ENCODE measurements at regions not wholly inside any gene's neighbourhood (a gene's known extent, or its start where the extent isn't known, plus 50 kb on each side); places are given as distances from the start of the nearest gene placed in this dataset.
A peak's percentile ranks its signal among the peaks of the same experiment; 100 is the strongest.
"Not testable (repeated sequence)": the region's sequence is repeated elsewhere in the genome, so short reads cannot be mapped to it uniquely, and the experiment has no call there.

DNA sequence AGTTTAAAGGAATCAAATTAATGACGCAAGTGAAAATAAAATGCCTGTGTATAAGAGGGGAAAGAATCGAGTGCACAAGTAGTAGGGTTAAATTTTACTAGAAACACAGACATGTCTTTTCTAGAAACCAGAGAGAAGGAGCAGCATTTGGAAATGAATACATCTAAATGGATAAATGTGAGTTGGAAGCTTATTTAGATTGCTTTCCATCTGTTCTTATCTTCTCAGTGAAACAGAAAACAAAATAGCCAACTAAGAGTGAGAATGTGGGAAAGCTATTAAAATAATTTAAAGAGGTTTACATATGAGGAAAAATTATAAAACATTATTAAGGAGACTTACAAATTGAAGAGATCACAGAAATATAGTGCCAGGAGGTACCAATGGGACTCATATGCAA is 1818.9 kb upstream of the FLRT2 start:
- no peaks in the 10 kb centered on the region for H3K27me3 ChIP-seq (ENCODE audit: control insufficient read depth, insufficient read depth, low read length)
- no peak overlapping the region for H3K4me3 ChIP-seq (ENCODE audit: low read length)
- WGBS (ENCODE audit: insufficient coverage, low lambda C conversion rate), result 92% methylated on average over 2 of the region's 2 CpGs

GRCh38 chr14:83712418-83713129 is 1817.4 kb upstream of the FLRT2 start:
- Histone ChIP-seq H3K27ac (ENCODE audit: low read length) (no peak overlapping the region), H3K27me3 (ENCODE audit: control insufficient read depth, insufficient read depth, low read length) (no peaks in the 10 kb centered on the region), H3K36me3 (ENCODE audit: control insufficient read depth, insufficient read depth, low read length) (no peaks in the 10 kb centered on the region), H3K9me3 (ENCODE audit: control insufficient read depth, low read depth, low read length) (no peaks in the 10 kb centered on the region), H3K4me3 (ENCODE audit: low read length) (no peak overlapping the region), H3K4me1 (ENCODE audit: control insufficient read depth, insufficient read depth, low read length) (no peaks in the 10 kb centered on the region)
- no CpG with 5 or more reads among the region's 2 CpGs for WGBS (ENCODE audit: insufficient coverage, low lambda C conversion rate)
- DNase-seq, result no peak

More for the DNA sequence above, 1818.9 kb upstream of the FLRT2 start:
- H3K4me1 ChIP-seq (ENCODE audit: control insufficient read depth, insufficient read depth, low read length), result no peaks in the 10 kb centered on the region
- H3K9me3 ChIP-seq (ENCODE audit: control insufficient read depth, low read depth, low read length), result no peaks in the 10 kb centered on the region
- DNase-seq, result no peak
- no peaks in the 10 kb centered on the region for H3K36me3 ChIP-seq (ENCODE audit: control insufficient read depth, insufficient read depth, low read length)
- H3K27ac ChIP-seq (ENCODE audit: low read length), result no peak overlapping the region

GRCh38 chr14:83713732-83714131 is 1816.2 kb upstream of the FLRT2 start:
- WGBS (ENCODE audit: insufficient coverage, low lambda C conversion rate), result 60% methylated on average over 1 of the region's 2 CpGs
- no peaks in the 10 kb centered on the region for H3K9me3 ChIP-seq (ENCODE audit: control insufficient read depth, low read depth, low read length)
- no peak for DNase-seq
- H3K4me3 ChIP-seq (ENCODE audit: low read length), result no peak overlapping the region
- H3K27ac ChIP-seq (ENCODE audit: low read length), result no peak overlapping the region
- no peaks in the 10 kb centered on the region for H3K4me1 ChIP-seq (ENCODE audit: control insufficient read depth, insufficient read depth, low read length)
- H3K27me3 ChIP-seq (ENCODE audit: control insufficient read depth, insufficient read depth, low read length), result no peaks in the 10 kb centered on the region
- H3K36me3 ChIP-seq (ENCODE audit: control insufficient read depth, insufficient read depth, low read length), result no peaks in the 10 kb centered on the region

DNA sequence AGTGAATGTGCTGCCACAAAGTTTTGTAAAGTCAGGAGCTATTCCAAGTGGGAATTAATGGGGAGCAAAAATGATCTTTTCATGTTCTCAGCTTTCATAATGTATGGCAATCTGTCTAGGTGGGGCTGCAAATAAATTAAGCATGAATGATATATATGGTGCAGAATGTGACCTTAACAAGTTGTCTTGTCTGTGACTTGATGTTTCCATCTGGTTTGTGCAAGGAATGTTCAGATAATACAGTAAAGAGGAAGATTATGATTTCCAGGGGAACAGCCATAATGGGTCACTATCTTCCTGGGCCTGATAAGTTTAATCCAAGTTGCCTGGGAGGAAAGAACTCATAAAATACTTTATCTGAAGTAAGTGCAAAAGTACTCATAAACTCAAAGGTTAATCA is 1815.8 kb upstream of the FLRT2 start:
- Histone ChIP-seq H3K27ac (ENCODE audit: low read length) (no peak overlapping the region), H3K36me3 (ENCODE audit: control insufficient read depth, insufficient read depth, low read length) (no peaks in the 10 kb centered on the region), H3K4me1 (ENCODE audit: control insufficient read depth, insufficient read depth, low read length) (no peaks in the 10 kb centered on the region), H3K27me3 (ENCODE audit: control insufficient read depth, insufficient read depth, low read length) (no peaks in the 10 kb centered on the region), H3K9me3 (ENCODE audit: control insufficient read depth, low read depth, low read length) (no peaks in the 10 kb centered on the region), H3K4me3 (ENCODE audit: low read length) (no peak overlapping the region)
- DNase-seq, result peak in 1 of 2 donors; percentile 28

- H3K4me1 ChIP-seq (ENCODE audit: control insufficient read depth, insufficient read depth, low read length); DNase-seq; H3K27ac ChIP-seq (ENCODE audit: low read length); H3K27me3 ChIP-seq (ENCODE audit: control insufficient read depth, insufficient read depth, low read length); H3K4me3 ChIP-seq (ENCODE audit: low read length); H3K9me3 ChIP-seq (ENCODE audit: control insufficient read depth, low read depth, low read length); H3K36me3 ChIP-seq (ENCODE audit: control insufficient read depth, insufficient read depth, low read length): not testable (repeated sequence)
- 95% methylated on average over 6 of the region's 12 CpGs for WGBS (ENCODE audit: insufficient coverage, low lambda C conversion rate)
These were observed 1810.5 kb upstream of the FLRT2 start for GRCh38 chr14:83719435-83719834.

GRCh38 chr14:83733670-83734069 is 1796.3 kb upstream of the FLRT2 start:
- no CpG with 5 or more reads among the region's 1 CpG for WGBS (ENCODE audit: insufficient coverage, low lambda C conversion rate)
- Histone ChIP-seq H3K4me3 (ENCODE audit: low read length) (no peak overlapping the region), H3K27me3 (ENCODE audit: control insufficient read depth, insufficient read depth, low read length) (no peaks in the 10 kb centered on the region), H3K27ac (ENCODE audit: low read length) (no peak overlapping the region), H3K9me3 (ENCODE audit: control insufficient read depth, low read depth, low read length) (no peaks in the 10 kb centered on the region), H3K4me1 (ENCODE audit: control insufficient read depth, insufficient read depth, low read length) (no peaks in the 10 kb centered on the region), H3K36me3 (ENCODE audit: control insufficient read depth, insufficient read depth, low read length) (no peaks in the 10 kb centered on the region)
- no peak for DNase-seq

DNA sequence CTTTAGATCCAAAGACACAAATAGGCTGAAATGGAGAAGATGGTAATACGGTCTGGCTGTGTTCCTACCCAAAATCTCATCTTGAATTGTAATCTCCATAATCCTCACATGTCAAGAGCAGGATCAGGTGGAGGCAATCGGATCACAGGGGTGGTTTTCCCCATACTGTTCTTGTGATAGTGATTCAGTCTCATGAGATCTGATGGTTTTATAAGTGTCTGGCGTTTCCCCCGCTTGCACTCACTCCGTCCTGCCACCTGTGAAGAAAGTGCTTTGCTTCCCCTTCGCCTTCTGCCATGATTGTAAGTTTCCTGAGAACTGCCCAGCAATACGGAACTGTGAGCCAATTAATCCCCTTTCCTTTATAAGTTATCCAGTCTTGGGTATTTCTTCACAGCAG is 1795.5 kb upstream of the FLRT2 start:
- H3K27me3 ChIP-seq (ENCODE audit: control insufficient read depth, insufficient read depth, low read length), result no peaks in the 10 kb centered on the region
- H3K27ac ChIP-seq (ENCODE audit: low read length), result no peak overlapping the region
- H3K9me3 ChIP-seq (ENCODE audit: control insufficient read depth, low read depth, low read length), result no peaks in the 10 kb centered on the region
- H3K4me1 ChIP-seq (ENCODE audit: control insufficient read depth, insufficient read depth, low read length), result no peaks in the 10 kb centered on the region
- H3K4me3 ChIP-seq (ENCODE audit: low read length), result no peak overlapping the region
- WGBS (ENCODE audit: insufficient coverage, low lambda C conversion rate), result 75% methylated on average over 4 of the region's 7 CpGs
- no peak for DNase-seq
- H3K36me3 ChIP-seq (ENCODE audit: control insufficient read depth, insufficient read depth, low read length), result no peaks in the 10 kb centered on the region

- H3K36me3 ChIP-seq (ENCODE audit: control insufficient read depth, insufficient read depth, low read length), result no peaks in the 10 kb centered on the region
- DNase-seq, result no peak
- H3K9me3 ChIP-seq (ENCODE audit: control insufficient read depth, low read depth, low read length), result no peaks in the 10 kb centered on the region
- no peaks in the 10 kb centered on the region for H3K4me1 ChIP-seq (ENCODE audit: control insufficient read depth, insufficient read depth, low read length)
- WGBS (ENCODE audit: insufficient coverage, low lambda C conversion rate), result no CpG with 5 or more reads among the region's 3 CpGs
- no peaks in the 10 kb centered on the region for H3K27me3 ChIP-seq (ENCODE audit: control insufficient read depth, insufficient read depth, low read length)
- no peak overlapping the region for H3K4me3 ChIP-seq (ENCODE audit: low read length)
- H3K27ac ChIP-seq (ENCODE audit: low read length), result no peak overlapping the region
These were observed 1788.7 kb upstream of the FLRT2 start for GRCh38 chr14:83741269-83741668.

DNA sequence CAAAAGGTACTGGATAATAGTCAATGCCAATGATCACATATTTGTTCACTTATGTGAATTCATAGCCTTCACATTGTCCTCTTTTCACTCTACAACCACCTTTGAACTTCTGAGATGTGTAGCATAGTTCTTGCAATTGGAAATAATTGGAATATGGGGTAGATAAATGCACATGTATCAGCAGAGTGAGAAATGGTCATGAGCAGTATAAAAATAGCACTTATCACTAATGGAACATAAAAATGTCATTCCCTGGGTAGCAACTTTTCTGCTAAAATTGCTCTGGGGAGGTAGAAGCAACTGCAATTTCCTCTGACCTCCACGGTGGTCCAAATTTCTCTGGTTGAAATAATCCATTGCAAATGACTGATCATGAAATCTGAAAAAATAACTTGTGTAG is 1785.7 kb upstream of the FLRT2 start:
- no CpG with 5 or more reads among the region's 1 CpG for WGBS (ENCODE audit: insufficient coverage, low lambda C conversion rate)
- H3K27ac ChIP-seq (ENCODE audit: low read length), result no peak overlapping the region
- no peaks in the 10 kb centered on the region for H3K9me3 ChIP-seq (ENCODE audit: control insufficient read depth, low read depth, low read length)
- H3K4me1 ChIP-seq (ENCODE audit: control insufficient read depth, insufficient read depth, low read length), result no peaks in the 10 kb centered on the region
- no peak for DNase-seq
- no peak overlapping the region for H3K4me3 ChIP-seq (ENCODE audit: low read length)
- H3K27me3 ChIP-seq (ENCODE audit: control insufficient read depth, insufficient read depth, low read length), result no peaks in the 10 kb centered on the region
- no peaks in the 10 kb centered on the region for H3K36me3 ChIP-seq (ENCODE audit: control insufficient read depth, insufficient read depth, low read length)

GRCh38 chr14:83744891-83745290 is 1785.1 kb upstream of the FLRT2 start:
- no peaks in the 10 kb centered on the region for H3K36me3 ChIP-seq (ENCODE audit: control insufficient read depth, insufficient read depth, low read length)
- no peak overlapping the region for H3K27ac ChIP-seq (ENCODE audit: low read length)
- H3K4me3 ChIP-seq (ENCODE audit: low read length), result no peak overlapping the region
- H3K27me3 ChIP-seq (ENCODE audit: control insufficient read depth, insufficient read depth, low read length), result no peaks in the 10 kb centered on the region
- no peak for DNase-seq
- WGBS (ENCODE audit: insufficient coverage, low lambda C conversion rate), result 100% methylated on average over 1 of the region's 2 CpGs
- H3K9me3 ChIP-seq (ENCODE audit: control insufficient read depth, low read depth, low read length), result no peaks in the 10 kb centered on the region
- H3K4me1 ChIP-seq (ENCODE audit: control insufficient read depth, insufficient read depth, low read length), result no peaks in the 10 kb centered on the region

GRCh38 chr14:83746336-83746735 is 1783.6 kb upstream of the FLRT2 start:
- Histone ChIP-seq H3K4me1 (ENCODE audit: control insufficient read depth, insufficient read depth, low read length) (no peaks in the 10 kb centered on the region), H3K9me3 (ENCODE audit: control insufficient read depth, low read depth, low read length) (no peaks in the 10 kb centered on the region), H3K27me3 (ENCODE audit: control insufficient read depth, insufficient read depth, low read length) (no peaks in the 10 kb centered on the region), H3K27ac (ENCODE audit: low read length) (no peak overlapping the region), H3K4me3 (ENCODE audit: low read length) (no peak overlapping the region), H3K36me3 (ENCODE audit: control insufficient read depth, insufficient read depth, low read length) (no peaks in the 10 kb centered on the region)
- no peak for DNase-seq
- 90% methylated on average over 2 of the region's 3 CpGs for WGBS (ENCODE audit: insufficient coverage, low lambda C conversion rate)
